ENCODE measurements at regions not wholly inside any gene's neighbourhood (a gene's known extent, or its start where the extent isn't known, plus 50 kb on each side); places are given as distances from the start of the nearest gene placed in this dataset.
"Not testable (repeated sequence)": the region's sequence is repeated elsewhere in the genome, so short reads cannot be mapped to it uniquely, and the experiment has no call there.

DNA sequence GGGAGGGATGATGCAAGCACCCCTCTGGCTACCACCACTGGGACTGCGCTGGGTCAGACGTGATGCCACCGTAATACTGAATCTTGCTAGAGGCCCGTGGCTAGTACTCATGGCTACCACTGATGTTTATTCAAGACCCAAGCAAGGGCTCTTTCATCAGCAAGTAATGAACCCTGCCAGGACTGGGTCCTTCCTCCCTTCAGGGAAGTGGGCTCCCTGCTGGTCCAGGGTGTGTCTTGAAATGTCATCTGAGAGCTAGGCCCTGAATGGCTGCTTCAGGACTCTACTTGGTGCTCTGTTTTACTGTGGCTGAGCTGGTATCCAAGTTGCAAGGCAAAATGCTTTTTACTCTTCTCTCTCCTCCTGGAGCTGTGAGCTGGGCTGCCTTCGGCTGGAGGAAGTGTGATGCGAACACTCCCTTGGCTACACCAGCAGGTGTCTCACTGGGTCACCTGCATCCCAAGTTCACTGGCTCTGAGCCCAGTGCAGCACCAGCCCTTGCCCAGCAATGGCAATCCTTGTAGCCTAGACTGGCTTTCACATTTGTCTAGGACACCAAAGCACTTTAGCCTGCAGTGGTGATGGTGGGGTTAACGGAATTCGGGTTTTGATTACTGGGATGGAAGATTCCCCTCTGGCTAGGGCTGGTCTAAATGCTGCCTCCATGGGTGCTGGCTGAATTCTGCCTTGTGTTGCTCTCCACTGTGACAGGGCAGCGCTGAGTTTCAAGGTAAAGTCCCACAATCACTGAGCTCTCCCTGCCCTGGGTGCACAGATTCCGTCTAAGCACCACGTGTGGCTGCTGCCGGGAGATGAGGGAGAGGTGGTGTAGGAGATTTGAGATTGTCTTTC, 98.6 kb downstream of the USP22 start:
- no peak for TF ChIP-seq POLR2AphosphoS5 (IDR thresholded peaks at IDR 0.05; ENCODE audit: borderline replicate concordance, low read depth, low read length)
- no peak for TF ChIP-seq EZH2 (IDR thresholded peaks at IDR 0.05)
- TF ChIP-seq FOXP2 (optimal IDR thresholded peaks at IDR 0.05; ENCODE audit: control extremely low read depth, extremely low read length, insufficient read depth): no peak
- Histone ChIP-seq H3K27ac (no peak overlapping the region), H3K36me3 (ENCODE audit: insufficient read depth, low read length) (no peaks in the 10 kb centered on the region), H3K9ac (ENCODE audit: insufficient read length) (no peak overlapping the region), H3K9me3 (ENCODE audit: low read depth, low read length) (no peaks in the 10 kb centered on the region), H3K4me3 (no peak overlapping the region)
- no peak for DNase-seq (ENCODE audit: low read depth, low spot score)

DNA sequence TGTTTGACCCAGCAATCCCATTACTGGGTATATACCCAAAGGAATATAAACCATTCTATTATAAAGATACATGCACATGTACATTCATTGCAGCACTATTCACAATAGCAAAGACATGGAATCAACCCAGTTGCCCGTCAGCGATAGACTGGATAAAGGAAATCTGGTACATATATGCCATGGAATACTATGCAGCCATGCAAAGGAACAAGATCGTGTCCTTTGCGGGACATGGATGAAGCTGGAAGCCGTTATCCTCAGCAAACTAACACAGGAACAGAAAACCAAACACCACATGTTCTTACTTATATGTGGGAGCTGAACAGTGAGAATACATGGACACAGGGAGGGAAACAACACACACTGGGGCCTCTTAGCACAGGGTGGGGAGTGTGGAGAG, 95.1 kb downstream of the USP22 start:
- not testable (repeated sequence) for DNase-seq (ENCODE audit: low read depth, low spot score); H3K36me3 ChIP-seq (ENCODE audit: insufficient read depth, low read length); H3K4me3 ChIP-seq; H3K27ac ChIP-seq; H3K9me3 ChIP-seq (ENCODE audit: low read depth, low read length); H3K9ac ChIP-seq (ENCODE audit: insufficient read length)

DNA sequence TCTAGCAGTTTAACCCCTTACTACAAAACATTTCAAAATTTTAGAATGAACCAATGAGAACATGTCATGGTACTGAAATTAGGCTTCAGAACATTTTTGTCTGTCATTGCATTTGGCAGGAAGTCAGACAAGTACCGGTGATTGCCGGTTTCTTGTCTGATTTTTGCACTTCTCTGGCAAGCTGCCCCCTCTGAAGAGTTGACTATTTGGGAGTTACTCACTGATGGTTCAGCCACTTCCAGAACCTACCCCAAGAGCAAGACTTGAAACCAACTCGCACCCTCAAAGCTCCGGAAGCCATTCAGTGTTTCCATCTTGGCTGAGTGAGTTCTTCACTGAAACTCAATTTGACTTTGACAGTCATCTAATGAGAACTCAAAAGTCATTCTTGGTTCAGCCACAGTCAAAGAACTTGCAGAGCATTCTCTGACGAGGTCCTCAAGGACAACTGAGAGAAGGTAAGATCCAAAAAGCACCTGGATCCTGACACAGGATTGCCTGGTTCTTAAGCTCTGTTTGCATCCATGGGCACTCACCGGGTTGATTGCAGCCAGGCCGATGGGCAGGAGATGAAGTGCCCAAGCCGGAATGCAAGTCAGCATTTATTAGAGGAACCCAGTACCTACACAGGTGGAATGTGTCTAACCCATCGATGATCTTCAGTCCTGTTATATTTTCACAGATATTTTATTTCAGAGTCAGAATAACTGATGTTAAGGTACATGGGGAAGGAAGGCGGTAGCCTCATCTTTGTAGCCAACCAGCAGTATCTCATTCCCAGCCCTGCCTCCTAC, 93.6 kb downstream of the USP22 start:
- TF ChIP-seq EZH2 (IDR thresholded peaks at IDR 0.05) (no peak), POLR2AphosphoS5 (IDR thresholded peaks at IDR 0.05; ENCODE audit: borderline replicate concordance, low read depth, low read length) (no peak)
- Histone ChIP-seq H3K36me3 (ENCODE audit: insufficient read depth, low read length) (no peaks in the 10 kb centered on the region), H3K4me3 (no peak overlapping the region), H3K9ac (ENCODE audit: insufficient read length) (no peak overlapping the region), H3K9me3 (ENCODE audit: low read depth, low read length) (no peaks in the 10 kb centered on the region), H3K27ac (no peak overlapping the region)
- no peak for DNase-seq (ENCODE audit: low read depth, low spot score)

All from SK-N-MC (cell line).